Stomach smooth muscle (tissue), 2 donors: ENCODE measurements at regions not wholly inside any gene's neighbourhood (a gene's known extent, or its start where the extent isn't known, plus 50 kb on each side); places are given as distances from the start of the nearest gene placed in this dataset.

Experiments
- H3K27ac ChIP-seq: one replicate; pipeline ENCODE4 v1.7.0; 2013; ENCODE audit warnings: mild to moderate bottlenecking, low read length, inconsistent platforms
- H3K27me3 ChIP-seq, 2 donors: one replicate each; pipeline ENCODE4 v1.7.0; 2013; ENCODE audit warnings: low read length in 2 of 2; ENCODE audit not compliant: insufficient read depth in 2 of 2, control insufficient read depth in 1 of 2
- H3K36me3 ChIP-seq, 2 donors: one replicate each; pipeline ENCODE4 v1.7.0; 2013; ENCODE audit warnings: low read length in 2 of 2; ENCODE audit not compliant: control insufficient read depth in 2 of 2, insufficient read depth in 2 of 2
- H3K4me1 ChIP-seq: one replicate; pipeline ENCODE4 v1.7.0; 2013; ENCODE audit warnings: low read length; ENCODE audit not compliant: control insufficient read depth, insufficient read depth
- H3K4me3 ChIP-seq, 2 donors: one replicate each; pipeline ENCODE4 v1.7.0; 2013; ENCODE audit warnings: low read length in 2 of 2
- H3K9ac ChIP-seq, 2 donors: one replicate each; pipeline ENCODE4 v1.7.0; 2013; ENCODE audit warnings: low read length in 2 of 2, mild to moderate bottlenecking in 1 of 2
- H3K9me3 ChIP-seq, 2 donors: one replicate each; pipeline ENCODE4 v1.7.0; 2013; ENCODE audit warnings: low read length in 2 of 2; ENCODE audit not compliant: control insufficient read depth in 2 of 2
- donor health status: healthy.
- donor health status: Pancreatic carcinoma.

GRCh38 chr16:86663685-86664521 lies 85.6 kb downstream of the FOXL1 start:
- no peak overlapping the region for H3K27ac ChIP-seq
- no peaks in the 10 kb centered on the region for H3K36me3 ChIP-seq
- H3K9ac ChIP-seq, result no peak overlapping the region
- peaks cover 0 to 3% of the 10 kb centered on the region in 2 donors for H3K9me3 ChIP-seq
- H3K4me3 ChIP-seq, result no peak overlapping the region
- H3K4me1 ChIP-seq, result no peaks in the 10 kb centered on the region
- peaks cover 8 to 18% of the 10 kb centered on the region in 2 donors for H3K27me3 ChIP-seq

- Histone ChIP-seq H3K36me3 (no peaks in the 10 kb centered on the region), H3K9ac (no peak overlapping the region), H3K27ac (no peak overlapping the region), H3K27me3 (peaks cover 8 to 20% of the 10 kb centered on the region in 2 donors), H3K4me1 (no peaks in the 10 kb centered on the region), H3K4me3 (no peak overlapping the region), H3K9me3 (no peaks in the 10 kb centered on the region)
Measured at GRCh38 chr16:86664522-86665318, 86.4 kb downstream of the FOXL1 start.

GRCh38 chr16:86665319-86665675 lies 86.9 kb downstream of the FOXL1 start:
- H3K27ac ChIP-seq, result no peak overlapping the region
- H3K4me3 ChIP-seq, result no peak overlapping the region
- no peaks in the 10 kb centered on the region for H3K4me1 ChIP-seq

DNA sequence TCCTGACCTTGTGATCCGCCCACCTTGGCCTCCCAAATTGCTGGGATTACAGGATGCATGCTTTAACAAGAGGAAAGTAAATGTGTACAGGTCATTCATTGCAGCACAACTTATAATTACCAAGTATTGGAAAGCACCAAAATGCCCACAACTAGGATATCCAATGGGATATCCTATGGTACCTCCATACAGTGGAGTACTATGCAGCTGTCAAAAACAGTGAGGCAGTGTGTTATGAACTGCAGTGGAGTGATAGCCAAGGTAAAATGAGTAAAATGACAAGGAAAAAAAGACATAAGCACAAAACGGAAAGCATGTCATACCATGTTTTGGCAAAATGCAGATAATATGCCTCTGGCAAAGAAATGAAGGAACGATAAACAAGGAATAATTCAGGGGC lies 87.6 kb downstream of the FOXL1 start:
- Histone ChIP-seq H3K4me3 (no peak overlapping the region), H3K4me1 (no peaks in the 10 kb centered on the region), H3K9ac (no peak overlapping the region), H3K27ac (no peak overlapping the region), H3K9me3 (no peaks in the 10 kb centered on the region), H3K27me3 (peaks cover 3 to 16% of the 10 kb centered on the region in 2 donors), H3K36me3 (no peaks in the 10 kb centered on the region)

More at GRCh38 chr16:86665319-86665675, 86.9 kb downstream of the FOXL1 start:
- Histone ChIP-seq H3K9me3 (no peaks in the 10 kb centered on the region), H3K36me3 (no peaks in the 10 kb centered on the region), H3K9ac (no peak overlapping the region), H3K27me3 (peaks cover 5 to 18% of the 10 kb centered on the region in 2 donors)

DNA sequence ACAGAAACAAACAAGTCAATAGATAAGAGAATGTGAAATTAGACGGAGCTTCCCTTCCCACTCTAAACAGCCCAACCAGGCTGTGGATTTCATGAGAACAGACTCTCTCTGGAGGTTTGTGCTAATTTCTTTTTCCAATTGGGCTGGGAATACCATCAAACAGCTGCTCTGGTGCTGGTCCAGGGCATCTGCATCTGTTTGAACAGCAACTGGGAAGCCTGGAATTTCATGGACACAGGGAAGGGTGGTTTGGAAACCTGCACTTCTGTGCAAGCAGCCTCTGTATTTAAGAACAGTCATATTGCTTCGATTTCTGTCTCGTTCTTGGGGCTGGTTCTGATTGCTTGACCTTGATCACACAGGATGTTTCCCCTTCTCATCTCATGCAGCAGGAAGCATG lies 88.7 kb downstream of the FOXL1 start:
- H3K36me3 ChIP-seq, result no peaks in the 10 kb centered on the region
- H3K4me1 ChIP-seq, result no peaks in the 10 kb centered on the region
- no peak overlapping the region for H3K4me3 ChIP-seq
- H3K27me3 ChIP-seq, result peaks cover 3 to 13% of the 10 kb centered on the region in 2 donors
- no peaks in the 10 kb centered on the region for H3K9me3 ChIP-seq
- H3K9ac ChIP-seq, result no peak overlapping the region
- H3K27ac ChIP-seq, result no peak overlapping the region

GRCh38 chr16:86668136-86668910 lies 90.0 kb downstream of the FOXL1 start:
- Histone ChIP-seq H3K9ac (no peak overlapping the region), H3K27me3 (peaks cover 3 to 17% of the 10 kb centered on the region in 2 donors), H3K4me1 (no peaks in the 10 kb centered on the region), H3K9me3 (peaks cover 5 to 6% of the 10 kb centered on the region in 2 donors), H3K36me3 (no peaks in the 10 kb centered on the region), H3K27ac (no peak overlapping the region), H3K4me3 (no peak overlapping the region)

- Histone ChIP-seq H3K36me3 (no peaks in the 10 kb centered on the region), H3K9ac (no peak overlapping the region), H3K4me3 (no peak overlapping the region), H3K9me3 (peaks cover 6 to 7% of the 10 kb centered on the region in 2 donors), H3K27me3 (peaks cover 3 to 17% of the 10 kb centered on the region in 2 donors), H3K4me1 (no peaks in the 10 kb centered on the region), H3K27ac (no peak overlapping the region)
Measured at GRCh38 chr16:86669285-86669805, 91.0 kb downstream of the FOXL1 start.

GRCh38 chr16:86669937-86670749 lies 91.8 kb downstream of the FOXL1 start:
- Histone ChIP-seq H3K4me1 (no peaks in the 10 kb centered on the region), H3K4me3 (no peak overlapping the region), H3K36me3 (no peaks in the 10 kb centered on the region), H3K27me3 (peaks cover 0 to 20% of the 10 kb centered on the region in 2 donors), H3K27ac (no peak overlapping the region), H3K9ac (no peak overlapping the region), H3K9me3 (peaks cover 6 to 7% of the 10 kb centered on the region in 2 donors)

DNA sequence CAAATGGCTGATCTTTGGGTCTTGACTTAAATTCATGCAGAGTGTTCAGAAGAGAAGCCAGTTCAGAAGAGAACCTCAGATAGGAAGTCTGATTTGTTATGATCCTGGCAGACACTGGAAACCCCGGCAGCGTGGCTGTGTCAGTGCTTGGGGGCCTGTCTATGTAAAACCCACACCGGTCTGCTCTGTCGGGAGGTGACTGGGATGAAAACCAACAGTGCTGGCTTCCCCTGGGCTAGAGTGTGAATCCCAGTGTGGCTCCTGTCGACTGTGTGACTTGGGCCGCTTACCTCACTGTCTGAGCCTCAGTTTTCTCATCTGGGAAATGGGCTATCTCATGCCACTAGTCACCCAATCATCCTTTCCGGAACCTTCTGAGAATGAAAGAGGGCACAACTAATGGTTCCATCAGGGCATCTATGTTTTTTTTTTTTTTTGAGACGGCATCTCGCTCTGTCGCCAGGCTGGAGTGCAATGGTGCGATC lies 92.4 kb downstream of the FOXL1 start:
- Histone ChIP-seq H3K4me3 (no peak overlapping the region), H3K9me3 (peaks cover 6 to 7% of the 10 kb centered on the region in 2 donors), H3K27me3 (peaks cover 0 to 20% of the 10 kb centered on the region in 2 donors), H3K27ac (no peak overlapping the region), H3K36me3 (no peaks in the 10 kb centered on the region), H3K9ac (no peak overlapping the region), H3K4me1 (no peaks in the 10 kb centered on the region)
